A673 (cell line): ENCODE measurements at regions not wholly inside any gene's neighbourhood (a gene's known extent, or its start where the extent isn't known, plus 50 kb on each side); places are given as distances from the start of the nearest gene placed in this dataset.

Source experiments
- BruUV-seq: library from RNA; stranded (reverse); fragments of 400-500 nt; replicated peaks from 2 replicates; lab custom pipeline; 2021; lab: Mats Ljungman, UMichigan
- CTCF ChIA-PET: fragments of 300-600 bp; sonication (Branson Sonifier 250); formaldehyde crosslinking; loops from one replicate; lab custom pipeline; 2022; ENCODE audit warnings: antibody characterized with exemption; lab: Charles Lee
- POLR2A ChIA-PET: fragments of 300-600 bp; sonication (Branson Sonifier 250); formaldehyde crosslinking; loops from one replicate; lab custom pipeline; 2022; ENCODE audit warnings: antibody characterized with exemption; ENCODE audit not compliant: low non-redundant PET; lab: Charles Lee
- DNase-seq: peaks from one replicate; pipeline ENCODE4 v3.0.0-alpha.2; 2015; ENCODE audit warnings: low spot score
- H3K27ac ChIP-seq: fragments of 200-600 bp; sonication (generic); 2 replicates; pipeline ENCODE4 v1.5.1; 2016; ENCODE audit warnings: mixed run types, low read depth, mild to moderate bottlenecking, mixed read lengths, antibody characterized with exemption, low read length; ENCODE audit not compliant: poor library complexity, severe bottlenecking
- H3K27me3 ChIP-seq: fragments of 200-600 bp; sonication (generic); replicated peaks from 2 replicates; pipeline ENCODE4 v1.6.1; 2017; ENCODE audit warnings: mixed run types, low read depth, mild to moderate bottlenecking, mixed read lengths, antibody characterized with exemption, low read length; ENCODE audit not compliant: insufficient read depth, poor library complexity
- H3K36me3 ChIP-seq: fragments of 200-600 bp; sonication (generic); 2 replicates; pipeline ENCODE4 v1.6.1; 2016; ENCODE audit warnings: mixed run types, mild to moderate bottlenecking, mixed read lengths, antibody characterized with exemption, low read length; ENCODE audit not compliant: insufficient read depth, poor library complexity, severe bottlenecking
- H3K4me1 ChIP-seq: fragments of 200-600 bp; sonication (generic); 2 replicates; pipeline ENCODE4 v1.6.1; 2017; ENCODE audit warnings: mixed run types, mild to moderate bottlenecking, mixed read lengths, antibody characterized with exemption, low read length; ENCODE audit not compliant: insufficient read depth, poor library complexity, severe bottlenecking
- H3K4me3 ChIP-seq: fragments of 200-600 bp; sonication (generic); 2 replicates; pipeline ENCODE4 v1.5.1; 2016; ENCODE audit warnings: low read depth, mixed run types, mild to moderate bottlenecking, mixed read lengths, low read length; ENCODE audit not compliant: poor library complexity, severe bottlenecking
- H3K9me3 ChIP-seq: fragments of 200-600 bp; sonication (generic); 2 replicates; pipeline ENCODE4 v1.6.1; 2016; ENCODE audit warnings: mixed run types, low read depth, mild to moderate bottlenecking, mixed read lengths, antibody characterized with exemption, low read length; ENCODE audit not compliant: poor library complexity, severe bottlenecking
- EZH2 ChIP-seq: fragments of 200-600 bp; sonication (generic); IDR thresholded peaks from 2 replicates; pipeline ENCODE4 v1.6.1; 2017; ENCODE audit warnings: borderline replicate concordance, low read depth, mild to moderate bottlenecking, mixed read lengths, antibody characterized with exemption, low read length; ENCODE audit not compliant: poor library complexity, severe bottlenecking
- intact Hi-C: fragments of 100-400 bp; cut with micrococcal nuclease; formaldehyde crosslinking; loops from one replicate; pipeline ENCODE4 v1.10.0; 2022; ENCODE audit not compliant: unreplicated experiment
- TF ChIP-seq, protein P1 (sequence below): fragments of 300-800, 200-600 bp; sonication (generic); conservative IDR thresholded peaks from 2 replicates; pipeline ENCODE4 v1.5.1; 2017; ENCODE audit warnings: low read depth, mild to moderate bottlenecking, antibody characterized with exemption, low read length, moderate library complexity, mixed read lengths

DNA sequence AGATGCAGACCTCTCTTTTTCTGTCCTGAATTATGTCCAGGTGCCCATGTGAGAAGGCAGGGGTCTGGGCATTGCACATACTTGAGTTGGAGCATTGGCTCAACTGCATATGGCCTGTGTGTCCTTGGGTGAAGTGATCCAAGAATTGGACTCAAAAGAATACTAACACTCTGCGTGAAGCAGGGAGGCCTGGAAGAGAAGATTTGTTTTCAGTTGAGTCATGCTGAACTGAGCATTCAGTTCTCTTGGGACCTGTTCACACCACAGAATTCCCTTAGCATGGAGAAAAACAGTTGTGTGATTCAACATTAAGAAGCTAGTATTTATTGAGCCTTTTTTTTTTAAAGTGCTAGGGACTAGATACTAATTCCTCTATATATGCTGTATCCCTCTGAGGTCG is 164.7 kb upstream of the TBX3 start:
- DNase-seq, result no peak
- no TSS peak for BruUV-seq
- ChIA-PET POLR2A (no interaction called here), CTCF (no interaction called here)
- Histone ChIP-seq H3K4me1 (no peaks in the 10 kb centered on the region), H3K9me3 (peaks cover 4% of the 10 kb centered on the region), H3K36me3 (no peaks in the 10 kb centered on the region), H3K4me3 (no peak overlapping the region), H3K27me3 (no peaks in the 10 kb centered on the region), H3K27ac (no peak overlapping the region)
- intact Hi-C loops, result no loop called here
- TF ChIP-seq EZH2, result no peak
- TF ChIP-seq, protein P1, sequence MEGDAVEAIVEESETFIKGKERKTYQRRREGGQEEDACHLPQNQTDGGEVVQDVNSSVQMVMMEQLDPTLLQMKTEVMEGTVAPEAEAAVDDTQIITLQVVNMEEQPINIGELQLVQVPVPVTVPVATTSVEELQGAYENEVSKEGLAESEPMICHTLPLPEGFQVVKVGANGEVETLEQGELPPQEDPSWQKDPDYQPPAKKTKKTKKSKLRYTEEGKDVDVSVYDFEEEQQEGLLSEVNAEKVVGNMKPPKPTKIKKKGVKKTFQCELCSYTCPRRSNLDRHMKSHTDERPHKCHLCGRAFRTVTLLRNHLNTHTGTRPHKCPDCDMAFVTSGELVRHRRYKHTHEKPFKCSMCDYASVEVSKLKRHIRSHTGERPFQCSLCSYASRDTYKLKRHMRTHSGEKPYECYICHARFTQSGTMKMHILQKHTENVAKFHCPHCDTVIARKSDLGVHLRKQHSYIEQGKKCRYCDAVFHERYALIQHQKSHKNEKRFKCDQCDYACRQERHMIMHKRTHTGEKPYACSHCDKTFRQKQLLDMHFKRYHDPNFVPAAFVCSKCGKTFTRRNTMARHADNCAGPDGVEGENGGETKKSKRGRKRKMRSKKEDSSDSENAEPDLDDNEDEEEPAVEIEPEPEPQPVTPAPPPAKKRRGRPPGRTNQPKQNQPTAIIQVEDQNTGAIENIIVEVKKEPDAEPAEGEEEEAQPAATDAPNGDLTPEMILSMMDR, result no peak

DNA sequence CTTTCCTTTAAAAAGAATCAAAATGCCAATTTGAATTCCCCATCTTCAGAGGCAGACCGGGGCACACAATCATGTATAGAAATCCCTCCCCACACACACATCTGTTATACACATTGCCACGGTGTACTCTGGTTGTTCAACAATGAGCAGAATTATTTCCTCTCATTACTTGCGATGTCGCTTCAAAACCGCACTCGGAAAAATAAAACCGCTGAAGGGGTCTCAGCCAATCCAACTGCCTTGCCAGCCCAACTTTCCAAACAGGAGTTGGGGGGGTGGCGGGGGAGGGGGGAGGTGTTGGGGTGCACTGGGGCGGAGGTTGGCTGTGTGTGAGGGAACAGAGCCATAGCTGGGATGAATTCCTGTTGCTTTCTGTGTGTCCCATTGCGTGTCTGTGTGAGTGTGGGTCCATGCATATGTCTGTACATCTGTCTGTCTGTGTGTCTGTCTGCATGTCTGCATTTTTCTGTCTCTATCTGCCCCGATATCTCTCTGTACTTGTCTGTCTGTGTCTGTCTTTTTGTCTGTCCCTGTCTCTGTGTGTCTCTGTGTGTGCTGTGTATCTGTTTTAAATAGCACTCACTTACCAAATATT is 163.6 kb upstream of the TBX3 start:
- Histone ChIP-seq H3K9me3 (peaks cover under 1% of the 10 kb centered on the region), H3K4me1 (no peaks in the 10 kb centered on the region), H3K27me3 (no peaks in the 10 kb centered on the region), H3K4me3 (no peak overlapping the region), H3K36me3 (no peaks in the 10 kb centered on the region), H3K27ac (no peak overlapping the region)
- no peak for TF ChIP-seq EZH2
- DNase-seq, result no peak
- intact Hi-C loops, result no loop called here
- CTCF ChIA-PET, result no interaction called here
- no TSS peak for BruUV-seq
- POLR2A ChIA-PET, result no interaction called here

DNA sequence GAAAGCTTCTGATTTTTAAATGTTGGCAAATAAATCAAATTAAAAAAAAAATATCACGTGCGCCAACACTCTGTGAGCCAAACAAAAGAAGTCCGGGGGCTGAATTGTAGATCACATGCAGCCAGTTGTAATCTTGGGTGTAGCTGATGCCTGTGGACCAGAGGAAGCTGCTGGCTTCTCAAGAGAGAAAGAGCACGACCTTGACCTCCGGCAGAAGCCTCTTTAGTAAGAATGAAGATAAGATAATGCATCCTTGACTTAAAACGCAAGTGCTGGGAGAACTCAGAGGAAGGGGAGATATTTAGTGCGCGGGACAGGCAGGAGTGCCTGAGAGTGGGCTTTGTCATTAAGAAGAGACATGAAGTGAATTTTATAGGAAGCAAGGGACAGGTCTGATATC is 162.8 kb upstream of the TBX3 start:
- BruUV-seq, result no TSS peak
- intact Hi-C loops, result no loop called here
- H3K9me3 ChIP-seq, result peaks cover 7% of the 10 kb centered on the region
- no peaks in the 10 kb centered on the region for H3K36me3 ChIP-seq
- ChIA-PET CTCF (no interaction called here), POLR2A (no interaction called here)
- no peaks in the 10 kb centered on the region for H3K27me3 ChIP-seq
- TF ChIP-seq, protein P1, result no peak
- no peak for TF ChIP-seq EZH2
- no peaks in the 10 kb centered on the region for H3K4me1 ChIP-seq
- H3K27ac ChIP-seq, result no peak overlapping the region
- no peak overlapping the region for H3K4me3 ChIP-seq
- DNase-seq, result no peak
